GM12892 (cell line): ENCODE measurements at regions not wholly inside any gene's neighbourhood (a gene's known extent, or its start where the extent isn't known, plus 50 kb on each side); places are given as distances from the start of the nearest gene placed in this dataset.

Source experiments
- DNase-seq: peaks from one replicate; pipeline ENCODE4 v3.0.0; 2011; ENCODE audit not compliant: insufficient read length
- FAIRE-seq: peaks from 2 replicates; lab custom pipeline; 2011; peaks lifted over from hg19 to GRCh38; lab: Jason Lieb, UNC
- POLR2A ChIP-seq: IDR thresholded peaks from 2 replicates; pipeline ENCODE4 v1.6.1; 2011; ENCODE audit warnings: low read depth, low read length, control low read depth
- POLR2AphosphoS5 ChIP-seq: IDR thresholded peaks from 2 replicates; pipeline ENCODE4 v1.6.1; 2011; ENCODE audit warnings: low read depth, low read length, control low read depth
- TAF1 ChIP-seq: IDR thresholded peaks from 2 replicates; pipeline ENCODE4 v1.6.1; 2011; ENCODE audit warnings: low read depth, mild to moderate bottlenecking, control low read depth, low read length, borderline replicate concordance

DNA sequence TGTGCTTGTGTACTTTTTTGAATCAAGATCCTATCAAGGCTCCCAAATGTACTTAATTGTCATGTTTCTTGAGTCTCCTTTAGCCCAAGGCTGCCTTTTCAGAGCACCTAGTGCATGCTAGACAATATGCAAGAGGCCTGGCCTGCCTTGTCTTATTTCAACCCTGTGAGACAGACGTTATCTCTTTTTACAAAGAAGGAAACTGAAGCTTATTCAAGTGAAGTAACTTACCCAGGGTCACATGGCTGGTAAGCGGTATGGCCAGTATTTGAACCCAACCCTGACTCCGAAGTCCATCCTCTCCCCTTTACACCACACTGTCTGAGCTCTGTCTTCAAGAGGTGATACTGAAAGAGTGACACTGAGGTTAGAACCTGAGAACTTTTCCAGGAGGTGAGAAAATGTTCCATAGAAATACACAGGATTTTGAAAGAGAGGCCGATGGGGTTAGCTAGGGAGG is 505.1 kb downstream of the FOXO1 start:
- FAIRE-seq = no peak
- TF ChIP-seq TAF1 (no peak), POLR2AphosphoS5 (no peak), POLR2A (no peak)

DNA sequence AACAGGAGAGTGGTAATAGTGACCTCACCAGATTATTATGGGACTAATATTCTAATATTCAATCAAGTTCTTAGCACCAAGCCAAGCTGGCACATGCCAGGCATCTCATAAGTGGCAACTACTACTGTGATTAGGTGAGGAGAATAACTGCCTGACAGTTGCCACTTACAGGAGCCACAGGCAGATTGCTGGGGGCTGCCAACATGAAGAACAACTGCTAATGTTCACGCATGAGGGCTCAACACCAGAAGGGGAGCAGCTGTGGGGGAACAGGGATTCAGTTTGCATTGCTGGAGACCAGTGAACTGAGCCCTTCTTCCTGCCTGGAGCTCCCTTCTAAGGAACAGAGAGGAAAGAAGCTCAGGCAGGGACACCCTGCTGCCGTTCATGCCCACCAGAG is 504.5 kb downstream of the FOXO1 start:
- FAIRE-seq = no peak
- DNase-seq = no peak
- TF ChIP-seq POLR2A (no peak), POLR2AphosphoS5 (no peak), TAF1 (no peak)

More for the DNA sequence above, 505.1 kb downstream of the FOXO1 start:
- no peak for DNase-seq

GRCh38 chr13:40163066-40164000 is 503.1 kb downstream of the FOXO1 start:
- FAIRE-seq (no peak), DNase-seq (no peak)
- TF ChIP-seq POLR2AphosphoS5 = no peak

DNA sequence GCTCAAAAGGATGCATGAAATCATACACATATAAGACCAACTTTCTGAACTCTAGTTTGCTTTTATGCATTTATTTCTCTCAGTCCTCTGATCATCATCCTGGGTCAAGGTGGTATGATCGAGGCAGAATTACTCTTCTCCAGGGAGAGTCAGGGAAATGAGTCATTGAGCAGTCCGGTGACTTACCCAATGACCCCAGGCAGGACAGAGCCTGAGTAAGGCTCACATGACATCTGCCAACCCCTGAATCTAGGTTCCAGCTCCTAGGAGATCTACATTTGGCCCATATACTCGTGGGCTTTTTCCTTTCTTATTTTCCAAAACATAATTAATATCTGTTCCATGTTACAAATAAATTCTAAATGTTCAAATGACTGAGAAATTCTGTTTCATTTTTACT is 502.3 kb downstream of the FOXO1 start:
- DNase-seq = no peak
- FAIRE-seq = no peak
- TF ChIP-seq POLR2AphosphoS5 = no peak
- TF ChIP-seq POLR2A = no peak
- TF ChIP-seq TAF1 = no peak

DNA sequence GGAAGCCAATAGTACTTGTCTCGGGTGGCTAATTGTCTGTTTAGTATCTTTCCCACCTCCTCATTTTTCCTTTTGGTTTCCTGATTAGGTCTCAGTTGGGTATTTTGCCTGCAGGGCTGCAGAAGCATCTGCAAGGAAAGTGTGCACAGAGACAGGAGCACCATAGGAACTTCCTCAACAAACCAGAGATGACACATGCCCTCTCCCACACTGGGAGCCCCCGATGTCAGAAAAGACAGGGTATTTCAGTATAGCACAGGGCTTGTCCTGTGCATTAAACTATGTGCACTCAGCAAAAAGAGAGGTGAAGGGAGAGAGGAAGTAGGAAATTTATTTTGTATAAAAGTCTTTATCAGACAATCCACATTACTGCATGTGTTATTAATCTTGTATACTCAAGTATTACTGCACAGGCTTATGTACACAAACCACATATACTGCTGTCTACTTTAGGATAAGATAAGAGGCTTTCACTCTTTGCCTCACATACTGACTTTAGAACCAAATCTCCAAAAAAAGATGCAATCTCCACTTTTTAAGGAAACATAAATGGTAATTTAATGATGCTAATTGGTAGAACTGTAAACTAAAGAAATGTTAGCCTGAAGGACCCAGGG is 501.0 kb downstream of the FOXO1 start:
- DNase-seq (no peak), FAIRE-seq (no peak)
- TF ChIP-seq POLR2A (no peak), TAF1 (no peak), POLR2AphosphoS5 (no peak)

DNA sequence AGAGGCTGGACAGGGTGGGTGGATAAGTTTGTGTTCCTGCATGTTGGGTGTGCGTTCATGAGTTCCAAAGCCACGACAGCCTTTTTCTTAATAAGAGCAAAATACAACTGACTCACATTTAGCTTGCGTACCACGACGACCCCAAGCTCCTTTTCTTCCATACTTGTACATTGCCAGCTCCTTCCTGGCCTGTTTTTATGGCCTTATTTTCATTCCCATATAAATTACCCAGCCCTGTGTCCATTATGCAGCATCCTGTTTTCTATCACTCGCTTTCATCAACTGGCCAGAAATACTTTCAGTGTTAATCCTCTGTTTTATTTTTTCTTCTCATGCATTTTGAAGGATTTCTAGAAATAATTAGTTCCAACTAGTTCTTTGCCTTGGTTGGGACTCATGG is 499.1 kb downstream of the FOXO1 start:
- no peak for DNase-seq
- FAIRE-seq = no peak
- TF ChIP-seq TAF1 (no peak), POLR2AphosphoS5 (no peak), POLR2A (no peak)

DNA sequence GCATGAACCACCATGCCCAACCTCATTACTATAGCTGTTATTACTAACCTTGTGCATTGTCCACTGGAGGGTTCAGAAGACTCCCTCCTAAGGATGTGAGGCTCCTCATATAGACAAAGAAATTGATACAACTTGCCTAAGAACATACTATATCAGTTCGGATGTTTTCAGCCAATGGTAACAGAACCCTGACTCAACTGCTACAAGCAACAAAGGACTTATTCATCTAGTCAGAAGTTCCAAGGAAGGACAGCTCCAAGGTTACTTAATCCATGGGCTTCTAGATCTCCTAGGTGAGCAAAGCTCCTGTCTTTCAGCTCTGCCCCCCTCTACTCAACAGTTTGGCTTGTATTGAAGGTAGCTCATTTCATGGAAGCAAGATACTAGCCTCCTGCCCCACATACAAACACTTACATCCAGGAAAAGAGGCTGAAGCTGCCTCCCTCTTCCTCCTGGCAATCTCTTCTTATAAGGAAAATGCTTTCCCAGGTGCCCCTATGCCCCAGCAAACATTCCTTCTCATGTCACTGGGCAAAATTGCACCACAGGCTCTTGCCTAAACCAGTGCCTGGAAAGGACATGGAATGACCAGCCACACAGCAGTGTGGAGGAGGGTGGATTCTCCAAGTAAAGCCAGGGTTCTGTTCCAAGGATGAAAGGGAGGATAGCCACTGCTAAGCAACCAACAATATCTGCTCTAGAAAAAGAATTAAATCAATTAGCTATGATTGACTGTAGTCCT is 497.8 kb downstream of the FOXO1 start:
- TF ChIP-seq TAF1 = no peak
- TF ChIP-seq POLR2A = no peak
- TF ChIP-seq POLR2AphosphoS5 = no peak
- FAIRE-seq (no peak), DNase-seq (no peak)

GRCh38 chr13:40169476-40169875 is 497.0 kb downstream of the FOXO1 start:
- no peak for FAIRE-seq

DNA sequence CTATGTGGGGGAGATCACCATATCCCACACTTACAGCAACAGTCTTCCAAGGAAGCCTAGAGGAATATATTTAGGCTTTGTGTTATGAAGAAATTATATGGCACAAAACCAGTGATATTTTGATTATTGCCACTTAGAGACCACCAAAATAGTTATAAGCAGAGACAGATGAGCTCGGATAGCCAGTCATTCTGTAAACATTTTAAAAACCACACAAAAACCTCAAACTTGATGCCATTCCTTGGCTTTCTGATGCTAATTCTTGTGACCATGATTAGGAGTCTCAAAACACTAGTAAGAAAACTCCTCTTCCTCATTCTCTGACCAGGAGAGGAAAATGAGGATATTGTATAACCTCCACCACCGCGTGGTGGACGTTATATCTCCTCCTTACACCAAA is 496.4 kb downstream of the FOXO1 start:
- TF ChIP-seq POLR2AphosphoS5 (no peak), POLR2A (no peak), TAF1 (no peak)
- no peak for FAIRE-seq
- no peak for DNase-seq

More at GRCh38 chr13:40169476-40169875, 497.0 kb downstream of the FOXO1 start:
- DNase-seq = no peak
- TF ChIP-seq POLR2A = no peak
- TF ChIP-seq TAF1 = no peak
- no peak for TF ChIP-seq POLR2AphosphoS5

- DNase-seq (no peak), FAIRE-seq (no peak)
- TF ChIP-seq POLR2AphosphoS5 = no peak
- TF ChIP-seq POLR2A = no peak
- no peak for TF ChIP-seq TAF1
These were observed 495.5 kb downstream of the FOXO1 start for GRCh38 chr13:40170982-40171381.

DNA sequence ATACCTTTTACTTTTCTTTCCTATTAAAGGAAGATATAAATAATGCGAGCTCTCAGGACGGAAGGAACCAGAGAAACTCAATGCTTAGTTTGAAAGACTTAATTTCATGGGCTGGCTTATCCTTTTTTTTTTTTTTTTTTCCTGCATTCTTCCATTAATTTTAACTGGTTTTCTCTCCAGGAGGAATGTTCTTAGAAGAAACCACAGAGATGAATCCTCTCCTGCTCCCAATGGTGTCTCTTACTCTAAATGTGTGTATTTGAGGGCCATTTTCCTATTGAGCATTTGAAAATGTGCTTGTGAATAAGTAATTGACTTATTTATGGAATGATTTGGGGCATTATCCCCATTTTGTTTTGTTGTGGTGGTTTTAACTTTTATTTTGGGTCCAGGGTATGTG is 494.9 kb downstream of the FOXO1 start:
- FAIRE-seq (no peak), DNase-seq (no peak)
- TF ChIP-seq TAF1 = no peak
- TF ChIP-seq POLR2AphosphoS5 = no peak
- TF ChIP-seq POLR2A = no peak

GRCh38 chr13:40172149-40172591 is 494.3 kb downstream of the FOXO1 start:
- FAIRE-seq = no peak
- DNase-seq = no peak
- TF ChIP-seq POLR2A = no peak
- TF ChIP-seq POLR2AphosphoS5 = no peak
- no peak for TF ChIP-seq TAF1
